ENCODE measurements at regions not wholly inside any gene's neighbourhood (a gene's known extent, or its start where the extent isn't known, plus 50 kb on each side); places are given as distances from the start of the nearest gene placed in this dataset.
"Not testable (repeated sequence)": the region's sequence is repeated elsewhere in the genome, so short reads cannot be mapped to it uniquely, and the experiment has no call there.

DNA sequence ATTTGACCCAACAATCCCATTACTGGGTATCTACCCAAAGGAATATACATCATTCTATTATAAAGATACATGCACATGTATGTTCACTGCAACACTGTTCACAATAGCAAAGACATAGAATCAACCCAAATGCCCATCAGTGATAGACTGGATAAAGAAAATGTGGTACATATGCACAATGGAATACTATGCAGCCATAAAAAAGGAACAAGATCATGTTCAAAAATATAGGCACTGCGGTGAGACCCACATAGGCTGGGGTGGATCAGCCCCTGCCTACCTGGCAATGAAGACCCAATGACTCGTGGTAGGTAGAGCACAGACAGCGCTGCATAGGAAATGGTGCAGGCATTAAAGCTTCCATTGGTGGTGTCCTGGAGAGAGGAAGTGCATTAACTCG lies 88.6 kb upstream of the NFIL3 start:
- POLR2A ChIA-PET, CTCF ChIA-PET: not testable (repeated sequence)

DNA sequence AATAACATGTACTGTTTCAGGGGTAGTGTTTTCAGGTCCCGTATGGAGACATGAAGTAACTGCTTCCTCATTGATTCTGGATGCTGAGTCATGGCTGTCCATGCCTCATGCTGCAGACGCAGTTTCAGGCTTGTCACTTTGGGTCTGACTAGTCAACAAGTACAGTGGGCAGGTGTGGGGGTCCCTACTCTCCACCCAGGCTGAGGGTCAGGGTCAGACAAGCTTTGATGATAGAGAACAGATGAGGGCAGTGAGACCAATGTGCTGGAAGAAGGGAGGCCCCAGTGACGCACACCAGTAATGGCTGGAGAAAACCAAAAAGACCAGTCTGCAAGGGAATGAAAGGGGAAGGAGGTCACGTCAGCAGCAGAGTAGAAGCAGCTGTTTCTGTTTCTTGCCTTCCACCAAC lies 80.0 kb upstream of the NFIL3 start:
- ChIA-PET POLR2A (no interaction called here), CTCF (no interaction called here)

DNA sequence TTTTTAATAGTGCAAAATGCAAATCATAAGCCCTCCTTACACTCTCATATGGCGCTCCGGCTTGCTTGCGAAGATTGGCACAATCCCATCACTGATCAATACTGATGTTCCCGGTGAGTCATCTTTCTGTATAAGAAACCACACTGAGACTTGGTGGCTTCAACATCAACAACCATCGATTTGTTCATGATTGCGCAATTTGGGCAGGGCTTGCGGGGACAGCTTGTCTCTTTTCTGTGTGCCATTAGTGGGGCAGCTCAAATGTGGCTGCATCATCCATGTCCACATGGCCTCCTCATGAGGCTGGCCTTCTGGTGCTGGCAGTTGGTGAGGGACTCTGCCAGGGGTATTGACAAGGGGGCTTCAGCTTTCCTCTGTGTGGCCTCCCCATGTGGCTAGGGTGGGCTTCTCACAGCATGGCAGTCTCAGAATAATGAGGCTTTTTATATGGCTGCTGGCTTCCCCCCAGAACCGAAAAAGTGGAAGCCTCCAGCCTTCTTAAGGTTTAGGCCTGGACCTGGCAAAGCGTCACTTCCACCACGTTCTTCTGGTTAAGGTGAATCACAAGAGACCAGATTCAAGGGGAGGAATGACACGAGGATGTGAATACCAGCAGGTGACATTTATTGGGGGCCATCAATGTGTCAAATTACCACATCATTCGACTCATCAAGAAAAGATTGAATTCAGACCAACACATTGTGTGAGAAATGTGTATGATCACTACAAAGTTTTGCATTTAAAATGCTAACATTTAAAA lies 79.5 kb upstream of the NFIL3 start:
- ChIA-PET CTCF (interaction anchor here (2.2 kb wide), 1 partner anchor 588 kb away, joined by 4 read pairs; no protein-coding TSS in a partner anchor), POLR2A (no interaction called here)

DNA sequence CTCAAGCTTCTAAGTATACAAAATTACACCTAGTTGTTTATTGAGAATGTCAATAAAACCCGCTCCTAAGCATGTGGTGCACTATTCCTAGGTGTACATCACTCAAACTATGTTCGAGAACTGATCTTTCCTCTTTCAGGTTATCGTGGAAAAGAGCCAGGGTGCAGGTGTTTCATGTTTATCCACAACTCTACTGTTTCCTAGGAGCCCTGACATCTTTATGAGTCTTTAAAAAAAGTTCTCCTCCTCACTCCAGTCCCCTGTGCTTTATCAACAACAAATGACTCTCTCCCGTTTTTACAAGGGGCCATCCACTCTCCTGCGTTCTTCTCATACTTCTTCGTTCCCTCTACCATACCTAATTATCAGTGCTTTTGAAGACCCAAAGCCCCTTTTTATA lies 78.8 kb upstream of the NFIL3 start:
- POLR2A ChIA-PET: no interaction called here
- CTCF ChIA-PET: interaction anchor here (0.6 to 2.2 kb wide), 2 partner anchors 368 to 587 kb away, joined by 3 to 4 read pairs; no protein-coding TSS in a partner anchor

DNA sequence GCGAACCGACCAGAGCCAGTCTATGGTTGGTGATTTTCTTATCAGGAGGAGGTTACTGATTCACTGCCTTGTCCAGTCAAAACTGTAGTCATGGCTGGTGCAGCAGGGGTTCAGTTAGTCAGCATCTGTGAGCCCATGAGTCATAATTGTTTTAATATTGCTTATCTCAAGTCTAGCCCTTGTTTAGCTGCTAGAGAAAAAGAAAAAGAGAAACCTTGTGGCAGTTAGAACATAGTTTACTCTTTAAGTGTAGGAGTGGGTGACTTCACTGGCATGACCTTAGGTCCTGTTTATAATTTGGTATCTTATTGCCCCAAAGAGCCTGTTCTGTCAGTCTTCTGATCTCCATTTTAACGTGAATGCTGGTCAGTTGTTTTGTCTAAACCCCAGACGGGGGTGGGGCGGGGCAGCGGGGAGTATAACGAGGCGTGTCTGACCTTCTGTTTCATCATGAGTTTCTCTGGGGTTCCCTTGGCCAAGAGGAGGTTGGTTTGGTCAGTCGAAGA lies 76.9 kb upstream of the NFIL3 start:
- ChIA-PET CTCF (interaction anchor here (0.6 kb wide), 1 partner anchor 88 kb away, joined by 3 read pairs; no protein-coding TSS in a partner anchor), POLR2A (no interaction called here)

DNA sequence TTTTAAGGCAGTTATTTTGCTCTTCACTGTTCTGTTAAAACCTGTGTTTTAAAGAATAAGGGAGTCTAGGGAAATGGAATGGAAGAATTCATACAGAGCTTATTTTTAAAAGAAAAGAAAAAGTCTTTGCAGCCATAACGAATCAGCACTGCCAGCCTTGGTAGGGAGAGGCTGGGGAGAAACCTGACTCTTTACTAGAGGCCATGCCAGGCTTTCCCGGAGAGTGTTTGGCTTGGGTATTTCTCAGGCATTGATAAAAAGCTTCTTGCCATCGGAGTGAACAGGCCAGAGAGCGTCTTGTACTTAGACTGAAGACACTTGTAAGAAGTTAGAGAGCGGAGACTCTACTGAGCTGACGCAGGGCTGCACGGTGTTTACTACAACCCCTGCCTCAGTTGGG lies 72.7 kb upstream of the NFIL3 start:
- ChIA-PET CTCF (no interaction called here), POLR2A (no interaction called here)

DNA sequence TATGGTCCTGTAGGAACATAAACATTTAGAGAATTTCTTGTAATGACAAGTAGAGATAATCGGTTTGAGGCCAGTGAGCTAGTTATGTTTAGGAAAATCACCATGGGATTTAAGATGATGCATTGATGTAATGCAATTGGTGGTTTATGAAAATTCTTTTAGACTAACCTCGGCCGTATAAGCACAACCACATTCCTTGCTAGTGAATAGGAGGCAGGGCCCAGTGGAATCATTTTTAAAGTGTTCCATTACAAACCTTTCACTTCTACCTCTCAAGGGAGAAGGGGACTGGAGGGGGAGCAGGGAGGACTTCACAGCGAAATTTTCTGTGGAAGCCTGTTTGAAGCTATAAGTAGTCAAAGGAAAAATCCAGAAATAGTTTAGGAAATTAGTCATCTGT lies 71.8 kb upstream of the NFIL3 start:
- POLR2A ChIA-PET: no interaction called here
- CTCF ChIA-PET: no interaction called here

DNA sequence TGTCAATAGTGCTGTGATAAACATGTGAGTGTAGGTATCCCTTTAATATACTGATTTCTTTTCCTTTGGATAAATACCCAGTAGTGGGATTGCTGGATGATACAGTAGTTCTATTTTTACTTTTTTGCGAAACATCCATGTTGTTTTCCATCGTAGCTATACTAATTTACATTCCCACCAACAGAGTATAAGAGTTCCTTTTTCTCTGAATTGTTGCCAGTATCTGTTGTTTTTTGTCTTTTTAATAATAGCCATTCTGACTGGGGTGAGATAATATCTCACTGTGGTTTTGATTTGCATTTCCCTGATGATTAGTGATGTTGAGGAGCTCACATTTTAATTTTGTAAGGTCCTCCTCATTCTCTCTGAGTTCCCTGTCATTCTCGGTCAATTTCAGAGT lies 71.1 kb upstream of the NFIL3 start:
- ChIA-PET CTCF (no interaction called here), POLR2A (no interaction called here)

DNA sequence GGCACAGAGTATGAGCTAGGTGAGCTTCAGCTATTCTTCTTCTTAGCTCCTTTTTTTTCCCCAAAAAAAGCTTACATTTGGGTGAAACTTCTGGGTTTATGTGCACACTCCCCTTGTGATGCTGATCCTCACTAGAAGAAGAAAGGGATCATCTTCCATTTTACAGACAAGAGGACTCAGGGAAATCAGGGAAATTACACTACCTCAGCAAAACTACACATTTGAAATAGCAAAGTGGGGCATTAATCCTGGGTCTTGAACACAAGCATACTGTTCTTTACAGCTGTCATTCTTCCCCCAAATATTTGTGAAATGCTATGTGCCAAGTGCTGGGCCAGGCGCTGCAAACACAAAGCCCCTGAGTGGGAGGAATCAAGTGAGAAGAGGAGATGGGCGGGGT lies 68.6 kb upstream of the NFIL3 start:
- POLR2A ChIA-PET: no interaction called here
- CTCF ChIA-PET: no interaction called here

DNA sequence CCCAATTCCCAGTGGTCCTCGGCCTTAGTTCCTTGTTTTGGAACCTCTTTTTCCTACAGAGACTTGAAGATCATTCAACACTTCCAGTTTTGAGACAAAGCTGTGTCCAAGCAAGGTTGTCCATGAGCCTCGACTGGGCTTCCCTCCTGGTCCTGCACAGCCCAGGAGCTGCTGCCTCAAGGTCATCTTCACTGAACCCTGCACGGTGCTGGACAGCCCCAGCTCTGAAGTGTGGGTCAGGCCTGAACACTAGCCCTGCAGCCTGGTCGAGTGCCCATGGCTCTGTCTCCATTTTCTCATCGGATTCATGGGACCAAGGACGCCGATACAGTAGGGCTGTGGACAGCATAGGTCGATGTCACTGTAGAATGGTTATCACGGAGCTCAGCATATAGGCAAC lies 68.0 kb upstream of the NFIL3 start:
- ChIA-PET CTCF (no interaction called here), POLR2A (no interaction called here)

DNA sequence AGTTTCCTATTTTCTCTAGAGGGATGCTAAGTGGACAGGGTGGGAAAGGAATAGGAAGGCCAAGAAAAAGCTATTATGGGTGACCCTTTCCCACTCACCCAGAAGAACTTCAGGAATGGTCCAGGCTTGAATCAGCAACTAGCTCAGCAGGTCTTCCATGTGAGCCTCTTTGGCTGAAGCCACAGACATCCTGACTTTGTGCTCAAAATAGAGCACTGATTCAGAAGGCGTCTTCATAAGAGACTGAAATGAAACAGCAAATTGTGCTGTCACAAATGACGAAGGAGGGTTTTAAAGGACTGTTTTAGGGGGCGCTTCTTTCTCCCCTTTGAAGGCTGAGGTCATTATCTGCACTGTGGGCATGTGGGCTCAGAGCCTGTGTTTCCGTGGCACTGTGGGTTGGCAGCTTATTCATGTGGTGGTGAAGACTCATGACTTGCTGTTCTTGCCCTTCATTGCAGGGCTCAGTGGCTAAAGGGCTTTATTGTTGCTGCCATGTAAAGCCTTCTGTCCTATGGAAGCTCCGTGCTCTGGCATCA lies 65.8 kb upstream of the NFIL3 start:
- CTCF ChIA-PET: no interaction called here
- POLR2A ChIA-PET: no interaction called here

DNA sequence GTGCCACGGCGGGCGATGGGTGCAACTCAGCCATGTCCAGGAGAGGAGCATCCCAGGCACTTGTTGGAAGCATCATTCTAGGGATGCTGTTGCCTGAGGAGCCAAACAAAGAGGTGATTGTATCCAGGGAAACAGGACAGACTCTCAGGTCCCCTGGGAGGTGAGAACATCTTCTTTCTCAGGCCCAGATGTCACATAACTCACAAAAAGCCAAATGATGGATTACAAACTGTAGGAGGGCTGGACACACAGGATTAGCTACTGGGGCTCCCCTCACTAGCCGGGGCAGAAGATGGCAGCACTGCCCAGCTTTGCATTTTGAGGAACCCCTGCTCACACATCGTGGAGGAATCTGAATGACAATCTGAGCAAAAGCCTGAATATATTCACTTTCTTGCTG lies 64.7 kb upstream of the NFIL3 start:
- ChIA-PET POLR2A (no interaction called here), CTCF (no interaction called here)

DNA sequence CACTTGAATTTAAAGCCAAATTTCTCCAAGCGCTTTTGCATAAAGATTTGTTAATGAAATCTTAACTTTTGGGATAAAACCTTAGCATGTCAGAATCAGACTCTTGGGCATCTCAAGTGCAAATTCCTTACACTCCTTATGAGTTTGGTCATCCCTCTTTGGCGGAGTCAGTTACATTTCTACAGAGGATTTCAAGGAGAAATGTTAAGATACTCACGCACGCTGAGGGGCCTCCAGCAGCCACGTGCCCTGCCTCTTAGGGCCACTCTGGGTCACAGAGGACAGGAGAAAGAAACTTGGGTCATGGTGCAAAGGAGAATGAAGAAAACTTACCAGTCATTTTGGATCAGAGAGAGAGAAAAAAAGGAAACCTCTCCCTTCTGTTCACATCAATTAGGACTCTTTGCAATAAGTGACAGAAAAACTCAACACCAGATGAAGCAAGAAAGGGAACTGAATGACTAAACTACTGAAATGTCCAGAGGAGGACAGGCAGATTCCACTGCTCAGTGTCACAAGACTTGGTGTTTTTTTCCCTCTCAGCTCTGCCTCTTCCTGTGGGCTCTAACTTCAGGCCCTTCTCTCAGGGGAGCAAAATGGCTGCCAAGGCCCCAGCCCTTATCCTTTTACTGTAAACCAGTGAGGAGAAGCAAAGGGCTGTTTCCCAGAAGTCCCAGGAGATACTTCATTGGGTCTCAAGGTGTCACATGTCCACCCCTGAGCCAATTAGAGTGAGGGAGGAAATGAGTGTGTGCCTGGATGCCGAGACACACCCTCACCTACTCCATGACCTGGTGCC lies 63.3 kb upstream of the NFIL3 start:
- CTCF ChIA-PET: no interaction called here

DNA sequence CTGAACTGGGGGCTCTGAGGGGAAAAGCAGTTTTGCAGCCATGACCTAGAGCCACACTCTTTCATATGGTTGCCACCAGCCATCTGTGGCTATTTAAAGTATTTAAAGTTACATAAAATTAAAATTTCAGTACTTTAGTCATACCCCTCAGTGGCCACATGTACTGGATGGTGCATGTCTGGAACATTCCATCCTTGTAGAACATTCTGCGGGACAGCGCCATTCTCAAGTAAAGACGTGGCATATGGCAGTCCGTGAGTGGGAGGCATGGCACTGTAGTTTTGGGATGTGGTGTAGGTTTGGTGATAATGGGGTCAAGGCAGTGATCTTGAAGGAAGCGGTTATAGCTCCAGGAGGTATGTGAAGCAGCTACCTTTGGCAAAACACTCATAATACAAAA lies 61.4 kb upstream of the NFIL3 start:
- CTCF ChIA-PET: no interaction called here
- POLR2A ChIA-PET: no interaction called here

More for the DNA sequence above, 63.3 kb upstream of the NFIL3 start:
- POLR2A ChIA-PET: no interaction called here

DNA sequence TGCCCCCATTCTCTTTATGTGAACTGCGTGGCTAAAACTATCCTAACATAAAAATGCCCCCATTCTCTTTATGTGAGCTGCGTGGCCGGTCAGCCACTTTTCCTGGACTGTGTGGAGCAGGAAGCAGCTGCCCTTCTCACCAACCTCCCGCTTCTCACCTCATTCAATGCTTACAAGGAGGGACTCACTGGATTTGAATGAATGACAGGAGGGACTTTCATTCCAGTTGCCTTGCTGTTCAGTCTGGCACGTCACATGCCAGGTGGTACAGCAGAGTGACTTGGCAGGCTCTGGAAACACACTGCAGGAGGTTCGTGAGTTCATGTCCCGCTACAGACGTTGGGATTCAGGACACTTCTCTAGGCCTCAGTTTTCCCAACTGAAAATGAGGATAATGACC lies 60.2 kb upstream of the NFIL3 start:
- POLR2A ChIA-PET: no interaction called here
- CTCF ChIA-PET: no interaction called here

DNA sequence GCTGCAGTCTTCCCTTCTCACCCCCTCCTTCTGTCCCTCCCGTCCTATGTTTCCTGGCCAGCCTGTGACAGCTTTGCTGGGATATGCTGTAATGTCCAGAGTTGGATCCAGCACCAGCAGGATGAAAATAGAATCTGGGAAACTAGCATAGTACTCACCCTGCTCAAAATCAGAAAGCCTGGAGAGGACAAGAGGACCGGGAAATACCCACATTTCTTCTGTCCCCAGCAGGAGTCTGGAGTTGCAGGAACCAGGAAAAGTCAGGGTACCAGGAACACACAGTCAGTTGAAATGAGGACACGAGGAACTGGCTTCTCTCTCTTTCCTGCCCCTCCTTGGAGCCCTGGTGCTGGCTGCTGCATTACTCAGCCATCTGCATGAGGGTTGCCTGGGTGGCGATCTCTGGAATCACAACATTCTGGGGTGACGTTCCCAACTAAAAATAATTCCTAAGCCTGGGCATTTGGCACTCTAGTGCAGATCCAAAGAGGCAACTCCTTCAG lies 59.6 kb upstream of the NFIL3 start:
- ChIA-PET CTCF (no interaction called here), POLR2A (no interaction called here)

DNA sequence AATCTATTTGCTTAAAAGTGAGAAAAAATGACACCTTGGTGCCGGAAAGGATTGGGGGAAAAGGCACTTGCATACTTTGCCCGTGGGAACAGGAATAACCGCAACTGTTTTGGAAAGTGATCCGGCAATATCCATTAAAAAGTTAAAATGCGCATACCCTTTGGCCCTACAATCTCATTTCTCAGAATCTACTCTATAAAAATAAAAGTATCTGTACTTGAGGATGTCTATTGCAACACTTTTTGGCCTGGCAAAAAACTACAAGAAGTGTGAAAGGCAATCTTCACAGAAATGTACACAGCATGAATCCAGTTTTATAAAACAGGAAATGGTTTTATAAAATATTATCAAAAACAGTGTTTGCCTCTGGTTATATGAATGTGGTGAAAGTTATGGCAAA lies 58.3 kb upstream of the NFIL3 start:
- CTCF ChIA-PET: no interaction called here
- POLR2A ChIA-PET: no interaction called here

DNA sequence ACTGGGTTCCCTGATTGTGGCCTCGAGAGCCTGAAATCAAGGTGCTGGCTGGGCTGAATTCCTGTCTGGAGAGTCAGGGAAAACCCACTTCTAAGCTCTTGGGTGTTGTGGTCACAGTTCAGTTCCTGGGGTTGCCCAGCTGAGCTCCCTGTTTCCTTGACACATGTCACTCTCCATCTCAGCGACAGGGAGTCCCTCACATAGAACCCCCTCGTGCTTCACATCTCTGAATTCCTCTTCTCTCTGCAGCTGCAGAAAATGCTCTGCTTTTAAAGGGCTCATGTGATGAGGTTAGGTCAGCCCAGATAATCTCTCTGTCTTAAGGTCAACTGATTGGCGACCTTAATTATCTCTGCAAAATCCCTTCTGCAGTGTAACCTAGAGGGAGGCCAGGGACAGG lies 53.5 kb upstream of the NFIL3 start:
- POLR2A ChIA-PET: no interaction called here
- CTCF ChIA-PET: no interaction called here

DNA sequence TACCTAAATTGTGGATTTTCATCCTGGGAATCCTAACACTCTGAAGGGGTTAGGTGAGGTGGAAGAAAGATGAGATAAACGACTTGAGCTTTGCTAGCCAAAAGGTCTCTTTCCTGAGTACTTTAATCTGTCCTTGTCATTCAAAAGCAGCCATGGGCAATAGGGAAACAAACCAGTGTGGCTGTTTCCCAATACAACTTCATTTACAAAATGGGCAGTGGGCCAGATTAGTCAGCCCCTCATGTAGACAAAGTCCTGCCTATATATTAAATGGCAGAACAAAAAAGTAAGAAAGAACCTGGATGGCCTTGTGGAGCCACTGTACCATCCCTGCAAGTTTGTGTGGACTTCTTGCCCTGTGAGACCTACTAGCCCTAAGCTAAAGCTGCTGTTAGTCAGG lies 51.0 kb upstream of the NFIL3 start:
- ChIA-PET CTCF (no interaction called here), POLR2A (no interaction called here)
